NCI-H187 treated with DMSO at 0.1 percent for 48 hours (cell line): ENCODE measurements at regions not wholly inside any gene's neighbourhood (a gene's known extent, or its start where the extent isn't known, plus 50 kb on each side); places are given as distances from the start of the nearest gene placed in this dataset.
"Not testable (repeated sequence)": the region's sequence is repeated elsewhere in the genome, so short reads cannot be mapped to it uniquely, and the experiment has no call there.

Experiments
- DNase-seq: peaks from one replicate; lab custom pipeline; 2025; lab: John Stamatoyannopoulos, UW

GRCh38 chr2:186299610-186300009 is 186.4 kb upstream of the ZC3H15 start:
- no peak for DNase-seq

DNA sequence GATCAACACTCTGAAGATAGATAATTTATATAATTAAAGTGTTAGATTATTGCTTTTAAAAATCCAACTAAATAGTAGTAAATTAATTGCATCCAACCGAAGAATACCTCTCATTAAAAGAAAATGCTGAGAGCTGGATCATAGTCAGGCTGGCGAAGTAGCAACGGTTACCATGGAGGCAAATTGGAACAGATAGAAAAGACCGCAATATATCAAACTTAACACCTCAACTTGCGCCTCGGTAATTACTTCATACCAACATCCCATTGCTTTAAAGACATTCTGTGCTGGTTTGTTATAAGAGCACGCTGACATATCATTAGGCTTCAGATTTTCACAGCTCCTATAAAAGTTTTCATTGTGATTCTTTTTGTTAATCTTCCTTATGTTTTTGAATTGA is 183.8 kb upstream of the ZC3H15 start:
- DNase-seq, result no peak

- DNase-seq, result no peak
Observed at GRCh38 chr2:186303091-186303490, 183.0 kb upstream of the ZC3H15 start.

GRCh38 chr2:186304064-186304463 is 182.0 kb upstream of the ZC3H15 start:
- DNase-seq, result no peak

- no peak for DNase-seq
Observed at GRCh38 chr2:186306754-186307153, 179.3 kb upstream of the ZC3H15 start.

DNA sequence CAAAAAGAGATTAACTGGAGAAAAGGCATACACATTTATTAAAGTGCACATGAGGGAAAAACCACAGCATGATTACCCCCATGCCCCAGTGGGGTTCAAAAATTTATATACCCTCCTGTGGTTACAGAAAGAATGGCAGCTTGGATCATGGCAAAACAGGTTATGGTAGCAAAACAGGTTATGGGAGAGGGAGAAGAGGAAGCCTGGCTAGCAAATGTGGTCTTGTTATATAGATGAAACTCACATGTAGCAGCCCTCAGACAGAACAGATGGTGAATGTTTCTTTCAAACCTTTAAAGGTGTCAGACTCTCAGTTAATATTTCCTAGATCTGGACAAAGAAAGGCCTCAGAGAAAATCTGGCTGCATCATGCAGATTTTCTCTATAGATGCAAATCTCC is 178.2 kb upstream of the ZC3H15 start:
- DNase-seq, result no peak

DNA sequence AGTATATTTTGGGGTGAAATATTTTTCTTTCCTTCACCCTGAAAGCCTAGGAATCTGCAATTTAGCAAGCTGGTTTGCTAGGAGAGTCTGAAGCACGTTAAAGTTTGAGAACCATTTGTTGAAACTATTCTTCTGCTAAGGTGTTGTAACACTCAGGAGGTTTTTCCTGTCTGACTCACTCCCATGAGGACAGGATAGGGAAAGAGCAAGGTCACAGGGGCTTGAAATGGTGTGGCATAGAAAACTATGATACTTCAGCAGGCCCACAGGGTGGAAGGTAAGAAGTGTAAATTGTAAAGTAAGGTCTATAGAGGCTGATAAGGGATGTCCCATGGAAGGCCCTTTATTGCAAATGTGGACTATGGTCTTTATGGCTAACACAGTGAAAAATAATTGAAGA is 177.7 kb upstream of the ZC3H15 start:
- no peak for DNase-seq

- DNase-seq, result no peak
Observed at GRCh38 chr2:186309901-186310300, 176.2 kb upstream of the ZC3H15 start.

DNA sequence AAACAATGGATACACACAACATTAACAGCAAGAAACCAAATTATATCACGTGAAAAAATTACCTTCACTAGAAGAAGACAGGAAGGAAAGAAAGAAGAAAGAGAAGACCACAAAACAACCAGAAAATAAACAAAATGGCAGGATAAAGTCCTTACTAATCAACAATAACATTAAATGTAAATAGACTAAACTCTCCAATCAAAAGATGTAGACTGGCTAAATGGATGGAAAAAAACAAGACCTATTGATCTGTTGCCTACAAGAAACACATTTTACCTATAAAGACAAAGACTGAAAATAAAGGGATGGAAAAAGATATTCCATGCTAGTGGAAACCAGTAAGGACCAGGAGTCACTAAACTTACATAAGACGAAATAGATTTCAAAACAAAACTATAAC is 167.0 kb upstream of the ZC3H15 start:
- DNase-seq, result no peak

DNA sequence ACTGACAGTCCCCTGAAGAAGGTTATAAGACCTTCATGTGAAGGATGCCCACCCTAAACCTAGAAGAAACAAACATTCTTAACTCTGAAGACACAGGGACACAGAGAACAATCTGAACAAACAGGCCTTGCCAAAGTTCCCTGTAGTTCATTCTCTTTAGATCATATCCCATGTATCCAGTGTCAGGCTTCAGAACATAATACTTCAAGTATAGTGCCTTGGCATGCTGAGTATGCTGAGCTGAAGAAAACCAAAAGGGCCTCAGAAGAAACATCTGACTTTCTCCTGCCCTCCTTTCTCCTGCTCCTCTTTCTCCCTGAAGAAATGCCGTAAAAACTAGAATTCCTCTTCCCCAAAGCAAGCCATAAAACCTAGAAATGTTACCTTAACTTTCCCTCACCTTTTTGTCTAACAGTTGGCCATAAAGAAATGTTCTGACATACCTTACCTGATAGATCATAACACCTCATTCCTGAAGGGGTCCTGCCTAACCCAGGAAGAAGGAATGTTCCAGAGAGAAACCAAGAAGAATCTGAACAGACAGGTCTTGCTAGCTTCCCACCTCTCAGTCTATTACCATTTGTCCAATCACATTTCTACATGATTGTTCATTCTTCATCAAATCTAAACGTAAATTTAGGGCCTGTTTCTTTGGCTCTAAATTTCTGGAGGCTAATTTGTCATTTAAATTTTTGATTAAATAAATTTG is 160.1 kb upstream of the ZC3H15 start:
- no peak for DNase-seq

DNA sequence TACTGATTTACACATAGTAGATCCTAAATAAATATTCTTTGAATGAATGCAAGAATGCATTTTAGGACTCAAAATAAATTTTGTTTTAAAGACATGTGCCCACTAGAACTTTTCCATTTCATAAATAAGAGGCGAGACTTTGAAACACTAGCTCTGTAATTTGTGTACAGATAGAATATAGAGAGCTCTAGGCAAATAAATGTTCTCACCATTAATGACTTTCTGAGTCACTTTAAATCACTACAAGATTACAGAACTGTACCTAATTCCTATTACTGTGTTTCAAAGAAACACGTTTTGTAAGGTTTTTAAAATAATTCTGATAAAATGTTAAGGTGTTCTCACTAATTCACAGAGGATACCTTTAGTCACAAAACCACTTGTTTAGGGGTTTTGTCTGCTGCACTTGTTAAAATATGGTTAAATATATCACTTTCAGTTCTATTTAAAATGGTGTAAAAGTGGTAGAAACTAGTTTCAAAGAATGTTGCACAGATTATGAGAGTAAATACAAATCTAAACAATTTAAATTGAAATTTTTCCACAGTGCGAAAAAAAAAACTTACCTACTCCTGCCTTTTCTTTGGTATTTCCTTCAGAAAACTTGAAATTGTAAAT is 158.7 kb upstream of the ZC3H15 start:
- no peak for DNase-seq

DNA sequence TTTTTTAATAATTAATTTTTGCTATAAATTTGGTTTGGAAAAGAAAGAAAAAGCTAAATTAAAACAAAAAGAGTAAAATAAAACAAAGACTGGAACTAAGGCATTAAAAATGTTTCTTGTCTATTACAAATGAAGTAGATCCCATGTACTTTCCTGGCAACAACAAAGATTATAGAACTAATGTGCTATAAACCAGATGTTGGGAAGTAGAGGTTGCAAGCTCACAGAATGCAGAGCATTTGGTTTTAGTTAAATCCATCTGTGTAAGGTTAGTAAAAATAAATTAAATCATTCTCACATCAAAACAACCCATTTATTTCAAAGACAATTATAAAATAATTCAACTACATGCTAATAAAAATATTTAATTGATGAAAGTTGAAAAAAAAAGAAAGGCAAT is 157.2 kb upstream of the ZC3H15 start:
- DNase-seq, result no peak

DNA sequence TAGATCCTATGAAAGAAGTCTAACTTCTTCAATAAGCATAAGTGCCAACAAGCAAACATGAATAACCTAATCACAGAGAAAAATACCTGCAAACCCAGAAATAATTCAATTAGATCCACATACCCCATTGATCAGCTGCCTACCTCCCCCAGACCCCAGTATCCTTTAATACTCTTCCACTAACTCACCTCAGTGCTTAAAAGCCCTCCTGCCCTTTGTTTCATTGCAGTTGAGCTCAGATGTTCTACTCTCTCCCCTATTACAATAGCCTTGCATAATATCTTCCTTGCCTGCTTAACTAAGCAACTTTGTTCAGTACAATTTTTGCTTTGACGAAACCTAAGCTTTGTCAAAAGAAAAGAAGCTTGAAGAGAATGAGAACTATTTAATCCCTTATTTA is 156.0 kb upstream of the ZC3H15 start:
- no peak for DNase-seq

DNA sequence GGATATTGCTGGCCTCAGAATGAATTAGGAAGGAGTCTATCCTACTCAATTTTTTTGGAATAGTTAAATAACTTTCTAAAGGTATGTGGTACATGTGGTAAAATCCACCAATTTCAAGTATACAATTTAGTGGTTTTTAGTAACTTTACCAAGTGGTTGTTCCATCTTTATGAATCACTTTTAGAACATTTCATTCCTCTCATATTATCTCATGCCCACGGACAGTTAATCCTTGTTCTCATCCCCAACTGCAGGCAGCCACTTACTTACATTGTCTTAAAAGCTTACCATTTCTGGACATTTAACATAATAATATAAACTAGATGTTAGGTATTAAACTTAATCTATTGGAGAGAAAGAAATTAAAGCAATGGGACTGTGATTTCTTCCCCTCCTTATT is 146.3 kb upstream of the ZC3H15 start:
- DNase-seq, result no peak

DNA sequence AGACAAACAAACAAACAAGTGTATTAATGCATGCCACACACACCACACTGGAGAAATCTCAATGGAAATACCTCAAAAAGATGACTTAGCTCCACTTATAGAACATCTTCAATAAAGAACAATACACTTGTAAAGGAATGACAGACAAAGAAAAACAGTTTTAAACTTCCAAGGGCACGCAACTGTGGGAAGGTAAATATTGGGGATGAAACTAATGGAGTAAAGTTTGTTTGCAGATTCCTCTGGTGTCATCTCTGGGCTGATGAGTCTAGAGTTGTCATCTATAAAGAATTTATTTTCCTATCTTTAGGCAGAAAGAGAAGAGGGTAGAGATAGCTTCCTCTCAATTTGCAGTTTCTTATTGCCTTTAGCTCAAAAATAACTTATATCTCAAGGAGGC is 144.0 kb upstream of the ZC3H15 start:
- DNase-seq, result no peak

DNA sequence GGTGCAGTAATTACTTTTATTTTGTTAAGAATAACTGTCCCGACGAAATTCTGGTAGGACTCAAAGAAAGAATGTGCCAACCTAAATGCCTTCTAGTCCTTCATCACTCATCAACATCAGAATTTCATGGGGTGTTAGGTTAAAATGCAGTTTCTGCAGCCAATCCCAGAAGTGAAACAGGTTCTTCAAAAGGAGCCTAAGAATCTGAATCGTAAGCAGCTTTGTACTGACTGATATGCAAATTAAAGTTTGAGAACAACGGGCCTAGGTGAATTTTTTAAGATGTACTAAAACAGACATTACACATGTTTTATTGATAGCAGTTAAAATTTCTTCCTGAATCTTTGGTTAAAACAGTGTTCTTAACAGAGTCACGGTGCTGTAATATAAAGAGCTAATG is 140.3 kb upstream of the ZC3H15 start:
- DNase-seq, result no peak

GRCh38 chr2:186346216-186346615 is 139.8 kb upstream of the ZC3H15 start:
- DNase-seq, result no peak

DNA sequence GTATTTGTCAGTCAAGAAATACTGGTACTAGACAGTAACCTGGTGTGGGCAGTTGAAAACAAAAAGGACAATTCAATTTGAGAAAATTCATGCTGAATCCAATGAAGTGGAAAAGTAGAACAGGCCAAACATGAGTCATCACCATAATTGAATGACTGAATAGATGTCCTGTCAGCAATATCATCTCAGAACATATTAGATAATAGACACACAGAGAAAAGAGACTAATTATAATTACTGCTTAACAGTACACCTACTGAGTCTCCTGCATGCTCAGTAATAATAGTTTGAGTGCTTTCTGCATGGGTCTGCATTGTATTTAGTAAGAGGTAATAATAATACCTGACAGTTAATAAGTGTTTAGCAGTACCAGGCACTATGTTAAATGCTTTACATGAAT is 138.6 kb upstream of the ZC3H15 start:
- no peak for DNase-seq

DNA sequence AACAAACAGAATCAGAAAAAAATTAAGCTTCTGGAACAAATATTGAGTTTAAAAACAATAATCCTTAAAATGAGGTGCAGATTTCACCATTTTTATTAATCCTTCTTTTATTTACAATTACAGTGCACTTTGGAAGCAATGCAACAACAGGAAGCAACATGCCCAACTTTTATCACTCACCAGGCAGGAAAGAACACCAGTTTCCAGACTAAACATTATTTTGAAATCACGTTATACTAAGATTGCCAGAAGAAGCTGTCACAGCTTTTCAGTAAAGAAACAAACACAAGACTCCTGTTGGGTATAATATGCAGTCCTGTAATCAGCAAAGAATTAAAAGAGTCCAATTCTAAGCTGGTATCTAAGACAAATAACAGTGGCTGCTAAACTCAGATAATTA is 137.9 kb upstream of the ZC3H15 start:
- DNase-seq, result no peak

GRCh38 chr2:186349508-186349907 is 136.6 kb upstream of the ZC3H15 start:
- no peak for DNase-seq

GRCh38 chr2:186354160-186354559 is 131.9 kb upstream of the ZC3H15 start:
- not testable (repeated sequence) for DNase-seq

DNA sequence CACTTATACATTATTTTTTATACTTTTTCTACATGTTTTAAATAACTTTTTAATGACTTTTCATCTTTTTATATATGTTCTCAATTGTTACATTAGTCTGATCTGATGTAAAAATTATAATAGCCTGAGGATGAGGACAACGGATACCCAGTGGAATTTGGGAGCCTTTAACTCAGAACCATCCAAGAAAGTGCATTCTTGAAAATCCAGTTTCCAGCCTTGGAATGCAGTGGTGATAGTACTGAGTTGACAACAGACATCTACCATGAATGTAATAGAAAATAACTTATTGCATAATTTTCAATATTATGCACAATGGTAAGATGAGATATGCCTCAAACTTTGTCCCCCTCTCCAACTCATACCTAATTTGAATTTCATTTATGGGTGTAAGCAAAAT is 120.7 kb upstream of the ZC3H15 start:
- DNase-seq, result no peak

DNA sequence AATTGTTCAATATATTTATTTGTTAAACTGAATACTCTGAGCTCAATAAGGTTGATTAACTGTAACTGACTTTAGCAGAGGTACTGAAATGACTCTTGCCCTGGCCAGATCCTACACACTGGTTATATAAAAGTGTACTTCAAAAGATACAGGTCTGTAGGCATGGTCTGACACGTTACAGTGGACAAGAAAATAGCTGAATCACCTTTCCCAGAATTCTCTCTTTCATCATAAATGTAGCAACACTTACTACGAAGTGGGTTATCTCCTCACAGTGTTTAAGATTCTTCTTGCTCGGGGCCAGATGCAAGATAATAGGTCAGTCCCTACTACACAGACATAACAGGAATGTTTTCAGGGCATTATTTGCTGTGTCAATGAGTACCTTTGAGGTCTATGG is 107.0 kb upstream of the ZC3H15 start:
- DNase-seq, result no peak

DNA sequence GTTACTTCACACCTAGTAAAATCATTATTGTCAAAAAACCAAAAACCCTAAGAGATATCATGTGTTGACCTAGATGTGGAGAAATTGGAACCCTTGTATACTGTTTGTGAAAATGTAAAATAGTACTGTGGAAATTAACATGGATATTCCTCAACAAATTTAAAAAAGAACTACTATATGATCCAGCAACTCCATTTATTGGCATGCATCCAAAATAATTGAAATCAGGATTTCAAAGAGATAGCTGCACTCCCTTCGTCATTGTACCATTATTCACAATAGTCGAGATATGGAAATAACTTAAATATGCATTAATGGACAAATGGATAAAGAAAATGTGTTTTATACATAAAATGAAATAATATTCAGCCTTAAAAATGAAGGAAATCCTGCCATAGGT is 105.3 kb upstream of the ZC3H15 start:
- DNase-seq, result no peak
